Body of pancreas (tissue), 4 donors: ENCODE measurements at regions not wholly inside any gene's neighbourhood (a gene's known extent, or its start where the extent isn't known, plus 50 kb on each side); places are given as distances from the start of the nearest gene placed in this dataset.

ENCODE experiments used
- CTCF ChIP-seq, 7 experiments: fragments of 450-650 bp in 4 of 7; fragments of 200-600 bp in 3 of 7; sonication (generic) in 3 of 7; IDR thresholded peaks; one replicate each; pipeline ENCODE4 v1.5.1; 2016 to 2019; ENCODE audit warnings: antibody characterized with exemption in 7 of 7
- POLR2A ChIP-seq, 3 donors: fragments of 450-650 bp; IDR thresholded peaks; one replicate each; pipeline ENCODE4 v1.6.1; 2016; ENCODE audit warnings: antibody characterized with exemption in 3 of 3, mild to moderate bottlenecking in 2 of 3

- TF ChIP-seq CTCF (IDR thresholded peaks at IDR 0.05): no peak
- no peak for TF ChIP-seq POLR2A (IDR thresholded peaks at IDR 0.05)
These were observed 109.9 kb upstream of the PTPN13 start for GRCh38 chr4:86484241-86484640.
